Renal pelvis (tissue), 1 donor: ENCODE measurements at regions not wholly inside any gene's neighbourhood (a gene's known extent, or its start where the extent isn't known, plus 50 kb on each side); places are given as distances from the start of the nearest gene placed in this dataset.
A peak's percentile ranks its signal among the peaks of the same experiment; 100 is the strongest.
"Not testable (repeated sequence)": the region's sequence is repeated elsewhere in the genome, so short reads cannot be mapped to it uniquely, and the experiment has no call there.

Experiments
- DNase-seq: peaks from one replicate; pipeline ENCODE4 v3.0.0-alpha.2; 2013

DNA sequence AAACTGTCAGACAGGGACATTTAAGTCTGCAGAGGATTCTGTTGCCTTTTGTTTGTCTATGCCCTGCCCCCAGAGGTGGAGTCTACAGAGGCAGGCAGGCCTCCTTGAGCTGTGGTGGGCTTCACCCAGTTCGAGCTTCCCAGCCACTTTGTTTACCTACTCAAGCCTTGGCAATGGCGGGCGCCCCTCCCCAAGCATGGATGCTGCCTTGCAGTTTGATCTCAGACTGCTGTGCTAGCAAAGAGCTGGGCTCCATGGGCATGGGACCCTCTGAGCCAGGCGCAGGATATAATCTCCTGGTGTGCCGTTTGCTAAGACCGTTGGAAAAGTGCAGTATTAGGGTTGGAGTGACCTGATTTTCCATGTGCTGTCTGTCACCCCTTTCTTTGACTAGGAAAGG lies 734.9 kb downstream of the TENT5A start:
- DNase-seq, result not testable (repeated sequence)

DNA sequence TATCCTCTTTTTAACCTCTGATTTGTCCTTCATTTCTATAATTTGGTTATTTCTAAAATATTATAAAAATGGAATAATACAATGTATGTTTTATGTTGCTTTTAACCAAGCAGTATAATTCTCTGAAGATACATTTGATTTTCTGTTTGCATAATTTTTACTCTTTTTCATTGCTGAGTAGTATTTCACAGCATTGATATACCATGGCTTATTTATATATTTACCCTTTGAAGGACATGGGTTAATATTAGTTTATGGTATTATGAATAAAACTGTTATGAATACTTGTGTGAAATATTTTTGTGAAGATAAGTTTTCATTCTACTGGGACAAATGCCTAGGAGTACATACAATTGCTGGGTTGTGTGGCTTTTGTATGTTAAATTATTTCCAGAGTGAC lies 748.6 kb downstream of the TENT5A start:
- DNase-seq, result no peak

DNA sequence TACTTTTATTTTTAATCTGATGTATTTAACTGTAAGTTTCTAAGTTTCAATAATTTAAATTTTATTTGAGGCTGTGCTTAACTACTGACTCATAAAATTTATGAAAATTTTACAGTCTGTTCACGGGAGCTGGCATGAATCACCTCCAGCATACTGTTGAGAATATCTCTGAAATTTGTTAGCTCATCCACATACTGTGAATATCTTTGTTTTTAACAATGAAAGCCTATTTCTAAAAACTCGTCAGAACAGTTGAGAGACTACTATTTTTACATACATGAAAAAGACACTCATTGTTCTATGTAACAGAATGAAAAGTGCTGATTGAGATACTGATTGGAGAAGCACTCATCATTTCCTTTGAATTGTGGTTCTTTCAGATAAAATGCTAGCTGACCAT lies 749.3 kb downstream of the TENT5A start:
- DNase-seq, result no peak

DNA sequence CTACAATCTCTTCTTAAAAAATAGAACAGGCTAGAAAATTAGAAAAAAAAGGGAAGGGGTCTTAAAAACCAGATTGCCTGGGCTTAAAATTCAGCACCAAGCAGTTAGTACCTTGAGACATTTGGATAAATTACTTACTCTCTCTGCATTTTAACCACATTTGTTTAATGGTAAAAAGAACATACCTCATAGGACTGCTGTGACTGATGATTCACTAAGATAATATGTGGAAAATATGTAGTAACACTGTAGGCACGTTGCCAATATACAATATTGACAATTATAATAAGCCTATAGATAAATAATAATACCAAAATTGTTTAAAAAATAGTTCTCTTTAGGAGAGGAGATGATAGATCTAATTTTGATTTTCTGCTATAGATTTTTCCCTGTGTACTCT lies 750.4 kb downstream of the TENT5A start:
- no peak for DNase-seq

DNA sequence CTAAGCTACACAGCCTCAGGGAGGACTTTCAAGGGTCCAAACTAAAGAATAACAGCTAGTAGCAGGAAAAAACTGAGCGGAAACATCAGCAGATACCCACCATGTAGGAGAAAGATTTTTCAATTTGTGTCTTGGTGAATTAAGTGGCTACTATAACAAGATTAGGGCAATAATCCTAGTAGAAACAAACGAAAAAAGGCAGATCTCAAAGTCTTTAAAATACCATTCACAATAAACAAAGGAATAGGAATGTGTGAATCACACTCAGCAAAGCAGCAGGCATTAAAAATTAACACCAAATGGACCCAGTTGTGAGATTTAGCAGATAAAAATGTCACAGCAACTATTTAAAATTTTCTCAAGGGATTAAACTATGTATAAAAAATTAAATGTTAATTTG lies 761.2 kb downstream of the TENT5A start:
- no peak for DNase-seq

DNA sequence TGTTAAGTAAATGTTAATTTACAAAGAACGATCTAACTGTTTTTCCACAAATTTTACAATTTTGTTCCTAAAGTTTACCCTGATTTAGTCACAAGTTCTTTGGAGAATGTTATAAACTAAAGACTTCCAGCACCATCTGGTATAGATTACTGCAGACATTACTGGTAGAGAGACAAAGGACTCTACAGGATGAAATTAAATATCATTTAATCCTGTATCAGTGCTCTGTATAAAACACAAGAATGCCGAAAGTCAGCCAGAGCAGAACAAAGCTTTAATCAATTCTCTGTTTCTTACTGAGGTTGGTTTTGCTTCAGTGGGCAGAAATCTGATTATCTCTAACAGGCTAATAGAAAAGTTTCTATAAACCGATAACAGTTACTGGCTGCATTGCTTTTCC lies 763.6 kb downstream of the TENT5A start:
- DNase-seq, result no peak

DNA sequence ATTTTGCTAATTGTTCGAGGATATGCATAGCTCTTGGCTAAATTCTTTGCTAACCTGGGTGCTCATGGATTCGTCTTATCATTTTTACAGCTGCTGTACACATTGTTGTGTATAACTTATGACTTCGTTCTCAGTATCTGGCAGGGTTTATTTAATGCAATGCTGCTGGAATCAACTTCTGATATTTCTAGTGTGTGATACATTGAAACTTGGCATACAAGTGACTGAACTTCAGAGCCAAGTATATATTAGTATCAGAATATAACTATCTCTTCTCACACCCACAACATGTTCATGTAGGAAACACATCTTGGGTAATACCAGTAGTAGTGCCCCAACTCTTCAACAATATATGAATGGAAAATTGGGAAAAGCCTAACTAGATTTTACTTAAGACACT lies 764.2 kb downstream of the TENT5A start:
- DNase-seq, result no peak

DNA sequence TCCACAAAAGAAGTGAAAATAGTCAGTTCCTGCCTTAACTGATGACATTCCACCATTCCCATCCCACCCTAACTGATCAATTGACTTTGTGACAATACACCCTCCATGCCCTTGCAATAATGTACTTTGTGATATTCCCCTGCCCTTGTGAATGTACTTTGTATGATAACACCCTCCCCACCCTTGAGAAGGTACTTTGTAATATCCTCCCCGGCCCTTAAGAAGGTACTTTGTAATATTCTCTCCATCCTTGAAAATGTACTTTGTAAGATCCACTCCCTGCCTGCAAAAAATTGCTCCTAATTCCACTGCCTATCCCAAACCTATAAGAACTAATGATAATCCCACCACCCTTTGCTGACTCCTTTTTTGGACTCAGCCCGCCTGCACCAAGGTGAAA lies 771.3 kb downstream of the TENT5A start:
- not testable (repeated sequence) for DNase-seq

DNA sequence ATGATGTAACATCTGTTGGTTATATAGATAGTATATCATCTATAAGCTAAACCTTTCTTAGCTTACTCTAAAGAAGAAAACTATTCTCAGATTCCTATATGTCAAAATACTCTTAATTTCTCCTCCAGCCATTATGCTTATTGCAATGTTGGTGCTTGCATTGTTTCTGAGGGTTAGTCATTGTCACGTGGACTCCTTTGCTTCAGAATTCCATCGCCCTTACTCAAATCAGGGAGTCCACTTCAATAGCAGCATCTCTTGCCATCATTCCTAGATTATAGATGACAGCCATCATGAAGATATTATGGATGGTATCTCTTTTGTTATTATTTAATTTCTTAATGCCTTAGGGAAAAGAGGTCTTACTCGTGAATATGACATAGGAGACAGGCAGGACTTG lies 776.1 kb downstream of the TENT5A start:
- no peak for DNase-seq

DNA sequence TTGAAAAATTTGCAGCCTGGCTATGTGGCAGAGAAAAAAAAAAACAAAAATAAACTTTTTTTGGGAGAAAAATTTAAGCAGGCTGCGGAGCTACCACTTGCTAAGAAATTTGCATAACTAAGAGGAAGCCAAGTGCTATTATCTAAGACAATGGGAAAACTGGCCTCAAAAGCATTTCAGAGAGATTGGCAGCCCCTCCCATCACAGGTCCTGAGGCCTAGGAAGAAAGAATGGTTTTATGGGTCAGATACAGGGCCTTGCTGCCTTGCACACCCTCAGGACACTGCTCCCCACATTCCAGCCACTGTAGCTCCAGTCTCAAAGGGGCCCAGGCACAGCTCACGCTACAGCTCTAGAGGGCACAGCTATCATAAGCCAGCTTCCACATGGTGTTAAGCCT lies 777.9 kb downstream of the TENT5A start:
- DNase-seq, result no peak

DNA sequence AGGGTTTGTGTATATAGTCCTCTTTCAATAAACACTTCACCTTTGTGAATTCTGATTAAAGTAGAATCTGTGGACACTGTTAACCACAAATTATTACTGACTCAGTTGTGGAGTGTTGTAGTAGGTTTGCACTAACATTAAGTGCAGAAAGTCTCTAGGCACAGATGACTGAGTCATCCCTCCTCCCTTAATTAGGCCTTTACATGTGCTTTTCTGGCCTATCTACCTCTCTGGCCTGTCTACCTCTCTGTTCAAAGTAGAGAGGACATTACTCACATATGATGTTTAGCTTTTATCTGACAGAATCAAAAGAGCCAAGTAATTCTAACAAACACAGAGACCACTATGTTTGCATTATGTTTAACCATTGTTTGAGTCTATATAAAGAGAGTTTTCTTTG lies 783.0 kb downstream of the TENT5A start:
- DNase-seq, result no peak

DNA sequence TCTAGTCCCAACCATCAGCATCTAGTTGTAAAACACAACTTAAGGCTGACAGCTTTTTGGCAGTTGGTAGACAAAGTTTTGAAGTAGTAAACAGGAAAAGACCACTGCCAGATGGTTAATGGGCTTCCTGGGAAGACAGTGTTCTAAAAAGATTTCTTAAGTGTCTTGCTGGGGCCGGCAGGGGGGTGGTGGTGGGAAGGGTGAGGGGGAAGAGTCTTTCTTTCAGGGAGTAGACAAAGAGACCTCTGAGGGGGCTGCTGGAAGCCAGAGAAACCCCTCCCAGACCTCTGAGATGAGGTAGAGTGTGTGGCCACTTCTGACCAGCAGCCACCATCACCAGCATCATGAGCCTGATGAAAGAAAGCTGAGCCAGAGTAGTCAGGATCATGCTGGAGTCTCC lies 784.9 kb downstream of the TENT5A start:
- peak; percentile 1 for DNase-seq

DNA sequence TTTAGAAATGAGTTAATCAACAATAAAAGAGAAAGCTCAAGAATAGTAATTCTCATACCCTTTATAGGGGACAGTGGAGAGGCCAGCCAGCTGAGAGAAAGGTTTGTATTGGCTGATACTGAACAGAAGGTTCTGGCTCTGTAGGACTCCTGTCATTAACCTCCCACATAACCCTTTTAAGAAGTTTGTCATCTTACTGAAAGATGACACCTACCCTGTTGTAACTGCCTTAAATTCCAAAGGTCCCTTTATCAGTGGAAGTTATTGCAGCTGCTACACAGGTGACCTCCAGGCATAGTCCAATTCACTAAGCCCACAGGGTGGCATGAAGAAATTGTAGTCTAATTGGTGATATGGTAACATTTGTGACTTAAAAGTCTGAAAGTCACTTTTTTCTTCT lies 790.1 kb downstream of the TENT5A start:
- no peak for DNase-seq

DNA sequence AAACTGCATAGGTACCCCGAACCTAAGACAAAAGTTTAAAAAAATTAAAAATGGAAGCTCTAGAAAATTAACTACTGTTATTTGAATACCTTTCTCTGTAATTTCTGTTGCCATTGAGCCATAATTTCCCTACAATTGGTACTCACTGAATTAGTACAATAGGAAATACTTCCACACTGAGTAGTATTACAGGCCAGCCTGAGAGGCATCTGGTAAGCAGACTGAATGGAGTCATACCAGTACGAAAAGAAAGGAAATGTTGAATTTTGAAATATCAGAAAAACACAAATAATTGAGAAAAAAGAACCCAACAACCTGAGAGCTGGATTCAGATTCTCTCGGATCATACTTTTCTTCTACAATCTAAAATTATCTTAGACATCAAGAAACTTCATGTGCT lies 791.3 kb downstream of the TENT5A start:
- no peak for DNase-seq

DNA sequence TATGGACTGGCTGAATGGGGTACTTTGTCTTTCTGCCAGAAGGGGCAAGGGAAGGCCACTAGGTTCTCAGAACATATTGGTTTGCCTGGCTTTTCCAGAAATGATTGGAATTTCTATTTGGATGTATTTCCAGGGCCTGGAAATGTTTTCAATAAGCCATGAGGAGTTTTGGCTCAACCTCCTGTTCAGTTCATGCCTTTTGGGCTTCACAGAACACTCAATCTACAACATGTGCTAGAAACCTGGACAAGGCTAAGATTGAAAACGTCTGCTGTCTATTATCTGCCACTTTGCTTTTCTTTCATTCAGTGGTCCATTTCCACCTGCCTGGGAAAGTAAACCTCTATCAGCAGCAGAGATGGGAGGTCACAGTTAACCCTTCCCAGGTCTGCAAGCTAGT lies 793.4 kb downstream of the TENT5A start:
- DNase-seq, result no peak

DNA sequence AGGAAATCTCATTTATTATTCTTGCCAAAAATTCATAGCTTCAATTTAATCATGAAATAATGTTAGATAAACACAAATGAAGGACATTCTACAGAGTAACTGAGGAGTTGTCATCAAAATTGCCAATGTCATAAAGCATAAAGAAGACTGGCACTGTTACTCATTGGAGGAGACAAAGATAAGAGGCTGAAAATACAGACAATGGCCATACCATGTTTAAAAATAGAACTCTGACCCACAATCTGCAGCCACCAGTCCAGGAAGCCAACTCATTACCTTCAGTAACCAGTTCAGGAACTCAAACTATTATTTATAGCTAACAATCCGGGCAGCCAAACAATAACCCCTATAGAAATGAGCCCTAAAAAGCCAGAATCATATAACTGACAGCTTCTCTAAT lies 795.6 kb downstream of the TENT5A start:
- no peak for DNase-seq

DNA sequence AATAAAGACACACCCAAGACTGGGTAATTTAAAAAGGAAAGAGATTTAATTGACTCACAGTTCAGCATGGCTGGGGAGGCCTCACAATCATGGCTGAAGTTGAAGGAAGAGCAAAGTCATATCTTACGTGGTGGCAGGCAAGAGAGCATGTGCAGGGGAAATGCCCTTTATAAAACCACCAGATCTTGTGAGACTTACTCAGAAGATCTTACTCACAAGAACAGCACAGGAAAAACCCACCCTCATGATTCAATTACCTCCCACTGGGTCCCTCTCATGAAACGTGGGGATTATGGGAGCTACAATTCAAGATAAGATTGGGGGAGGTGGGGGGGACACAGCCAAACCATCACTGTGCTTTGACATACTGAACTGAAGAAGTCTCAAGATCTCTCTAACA lies 800.0 kb downstream of the TENT5A start:
- DNase-seq, result not testable (repeated sequence)

DNA sequence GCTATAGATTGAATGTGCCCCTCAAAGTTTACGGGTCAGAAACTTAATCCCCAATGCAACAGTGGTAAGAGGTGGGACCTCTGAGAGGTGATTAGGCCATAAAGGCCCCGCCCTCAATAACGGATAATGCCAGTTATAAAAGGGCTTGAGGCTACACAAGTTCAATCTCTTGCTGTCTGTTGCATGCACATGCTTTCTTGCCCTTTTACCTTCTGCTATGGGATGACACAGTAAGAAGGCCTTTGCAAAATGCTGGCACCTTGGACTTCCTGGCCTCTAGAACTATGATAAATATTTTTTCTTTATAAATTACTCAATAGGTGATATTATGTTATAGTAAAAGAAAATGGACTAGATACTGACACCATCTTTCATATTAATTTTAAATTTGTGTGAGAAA lies 806.1 kb downstream of the TENT5A start:
- no peak for DNase-seq

DNA sequence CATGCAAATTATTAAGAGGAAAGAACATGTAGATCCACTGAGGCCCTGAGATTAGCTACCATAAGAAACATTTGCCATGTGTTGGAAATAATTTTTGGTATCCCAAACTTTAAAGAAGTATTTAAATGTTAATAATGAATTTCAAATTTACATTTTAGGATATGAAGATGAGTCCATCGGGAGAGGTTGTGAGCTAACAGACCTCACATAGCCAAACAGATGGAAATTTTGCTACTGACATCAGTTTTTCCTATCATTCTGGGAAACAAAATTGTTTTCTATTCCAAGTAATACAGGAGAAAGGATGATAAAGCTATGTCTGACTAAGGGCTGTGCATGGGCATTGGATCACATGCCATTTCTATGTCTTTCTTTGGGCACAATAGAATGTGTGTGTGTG lies 809.6 kb downstream of the TENT5A start:
- DNase-seq, result no peak

DNA sequence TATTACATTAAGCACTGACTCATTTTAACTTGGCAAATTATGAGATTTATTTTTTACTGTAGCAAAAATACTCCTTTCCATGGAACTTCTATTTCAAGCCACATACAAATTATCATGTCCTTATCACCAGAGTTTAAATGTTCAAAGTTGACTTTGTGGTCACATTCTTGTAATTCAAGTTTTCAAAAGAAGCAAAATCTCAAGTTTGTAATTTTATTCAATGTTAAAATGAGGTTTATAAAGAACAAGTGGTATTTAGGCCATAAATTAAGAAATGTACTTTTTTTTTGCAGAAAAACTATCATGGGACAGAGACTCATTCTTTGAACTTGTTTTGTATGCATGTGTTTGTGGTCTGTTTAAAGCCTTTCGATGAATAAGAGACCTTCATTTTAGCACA lies 811.5 kb downstream of the TENT5A start:
- DNase-seq, result no peak

DNA sequence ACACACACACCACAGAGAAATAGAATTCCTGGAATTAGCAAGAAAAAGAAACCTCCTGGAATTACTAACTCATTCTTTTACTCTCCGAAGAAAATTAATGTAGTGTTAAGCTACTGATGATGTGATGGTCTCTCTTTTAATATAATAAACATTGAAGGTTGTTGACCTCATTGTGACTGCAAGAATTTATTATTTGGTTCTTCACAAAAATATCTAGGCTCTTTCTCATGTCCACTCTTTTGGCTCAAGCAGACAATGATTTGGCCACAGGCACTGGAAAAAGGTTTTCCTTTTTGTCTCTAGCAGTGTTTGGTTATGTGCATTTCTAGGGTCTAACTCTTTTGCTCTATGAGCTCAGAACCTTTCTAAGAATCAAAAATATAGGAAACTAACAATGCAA lies 811.9 kb downstream of the TENT5A start:
- no peak for DNase-seq

DNA sequence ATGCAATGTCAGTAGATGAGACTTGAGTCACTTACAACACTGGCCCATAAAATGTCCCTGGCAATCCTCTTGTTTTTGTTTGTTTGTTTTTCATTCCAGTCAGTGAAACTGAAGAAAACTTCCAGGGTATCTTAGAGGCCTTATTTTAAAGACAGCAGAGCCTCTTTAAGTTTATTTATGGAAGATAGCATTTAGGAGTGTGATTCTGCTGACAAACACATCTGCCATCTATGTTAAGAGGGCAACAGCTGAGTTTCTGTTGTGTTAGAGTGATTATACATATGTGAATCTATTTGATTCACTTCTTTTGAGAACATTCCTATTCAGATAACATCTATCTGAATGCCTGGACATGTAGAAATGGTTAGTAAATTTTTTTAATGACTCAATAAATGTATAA lies 812.6 kb downstream of the TENT5A start:
- no peak for DNase-seq

DNA sequence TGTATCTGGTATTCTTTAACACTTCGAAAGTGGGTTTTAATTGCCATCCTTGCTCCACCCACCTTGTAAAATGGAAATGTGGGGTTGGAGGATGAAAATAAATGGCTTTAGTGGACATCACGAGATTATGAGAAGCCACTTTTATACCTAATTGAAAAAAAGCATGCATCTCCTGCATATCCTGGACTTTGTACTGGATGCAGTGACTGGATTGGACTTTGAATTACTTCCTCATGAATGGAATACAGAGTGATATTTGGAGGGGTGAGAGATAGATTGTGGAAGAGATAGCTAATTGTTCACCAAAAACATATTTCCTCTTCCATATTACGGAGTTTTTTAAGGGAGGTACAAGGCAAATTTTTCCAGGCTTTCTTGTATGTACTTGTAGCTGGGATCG lies 813.0 kb downstream of the TENT5A start:
- DNase-seq, result no peak

DNA sequence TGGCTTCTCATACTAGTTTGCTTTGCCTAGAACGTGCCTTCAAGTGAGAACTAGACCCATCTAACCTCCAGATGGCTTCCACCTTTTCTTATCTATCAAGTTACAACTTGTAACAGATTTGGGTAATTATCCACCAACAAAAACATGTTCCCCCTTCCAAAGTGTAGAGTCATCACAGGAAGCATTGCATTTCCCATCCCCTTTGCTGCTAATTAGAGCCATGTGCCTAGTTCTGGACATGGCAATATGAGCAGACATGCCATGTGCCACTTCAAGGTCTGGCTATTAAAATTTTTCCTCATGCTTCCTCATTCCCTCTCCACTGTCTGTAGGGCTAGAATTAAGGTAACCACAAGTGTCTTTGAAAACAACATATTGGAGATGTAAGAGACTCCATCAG lies 814.4 kb downstream of the TENT5A start:
- no peak for DNase-seq

DNA sequence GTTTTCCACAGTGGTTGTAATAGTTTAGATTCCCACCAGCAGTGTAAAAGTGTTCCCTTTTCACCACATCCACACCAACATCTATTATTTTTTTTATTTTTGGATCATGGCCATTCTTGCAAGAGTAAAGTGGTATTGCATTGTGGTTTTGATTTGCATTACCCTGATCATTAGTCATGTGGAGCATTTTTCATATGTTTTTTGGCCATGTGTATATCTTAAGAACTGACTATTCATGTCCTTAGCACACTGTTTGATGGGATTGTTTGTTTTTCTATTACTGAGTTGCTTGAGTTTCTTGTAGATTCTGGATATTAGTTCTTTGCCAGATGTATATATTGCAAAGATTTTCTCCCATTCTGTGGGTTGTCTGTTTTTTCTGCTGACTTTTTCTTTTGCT lies 820.1 kb downstream of the TENT5A start:
- DNase-seq, result no peak
